Stimulated activated CD4-positive, alpha-beta T cell treated with anti-CD3 and anti-CD28 coated beads, Interleukin-15, amount 100 ng/mL, for 24 hours (primary cell): ENCODE measurements at regions not wholly inside any gene's neighbourhood (a gene's known extent, or its start where the extent isn't known, plus 50 kb on each side); places are given as distances from the start of the nearest gene placed in this dataset.
"Not testable (repeated sequence)": the region's sequence is repeated elsewhere in the genome, so short reads cannot be mapped to it uniquely, and the experiment has no call there.

Experiments used
- DNase-seq: peaks from one replicate; pipeline ENCODE4 v3.0.0-alpha.2; 2020

- no peak for DNase-seq
Observed at GRCh38 chr12:20000229-20000849, 368.0 kb upstream of the PDE3A start.

- DNase-seq: no peak
Observed at GRCh38 chr12:20003252-20003651, 365.1 kb upstream of the PDE3A start.

GRCh38 chr12:20004952-20005351, 363.4 kb upstream of the PDE3A start:
- DNase-seq: no peak

- no peak for DNase-seq
Observed at GRCh38 chr12:20006871-20007730, 361.2 kb upstream of the PDE3A start.

GRCh38 chr12:20009965-20010364, 358.4 kb upstream of the PDE3A start:
- not testable (repeated sequence) for DNase-seq

GRCh38 chr12:20011200-20011599, 357.1 kb upstream of the PDE3A start:
- DNase-seq: no peak

- no peak for DNase-seq
Observed at GRCh38 chr12:20017802-20018201, 350.5 kb upstream of the PDE3A start.

GRCh38 chr12:20018406-20018805, 349.9 kb upstream of the PDE3A start:
- no peak for DNase-seq

GRCh38 chr12:20024194-20024593, 344.1 kb upstream of the PDE3A start:
- DNase-seq: no peak

GRCh38 chr12:20028033-20028432, 340.3 kb upstream of the PDE3A start:
- no peak for DNase-seq

- no peak for DNase-seq
Observed at GRCh38 chr12:20030826-20031225, 337.5 kb upstream of the PDE3A start.

GRCh38 chr12:20039562-20039961, 328.8 kb upstream of the PDE3A start:
- no peak for DNase-seq

GRCh38 chr12:20040184-20040583, 328.2 kb upstream of the PDE3A start:
- no peak for DNase-seq

- DNase-seq: no peak
Observed at GRCh38 chr12:20040831-20041230, 327.5 kb upstream of the PDE3A start.

- DNase-seq: no peak
Observed at GRCh38 chr12:20044351-20044750, 324.0 kb upstream of the PDE3A start.

GRCh38 chr12:20044846-20045245, 323.5 kb upstream of the PDE3A start:
- DNase-seq: no peak

- DNase-seq: no peak
Observed at GRCh38 chr12:20047901-20048300, 320.4 kb upstream of the PDE3A start.

- DNase-seq: no peak
Observed at GRCh38 chr12:20050221-20050620, 318.1 kb upstream of the PDE3A start.

GRCh38 chr12:20053782-20054181, 314.6 kb upstream of the PDE3A start:
- no peak for DNase-seq

GRCh38 chr12:20055856-20056255, 312.5 kb upstream of the PDE3A start:
- no peak for DNase-seq

GRCh38 chr12:20057398-20057797, 310.9 kb upstream of the PDE3A start:
- DNase-seq: no peak

GRCh38 chr12:20063116-20063515, 305.2 kb upstream of the PDE3A start:
- no peak for DNase-seq

- DNase-seq: no peak
Observed at GRCh38 chr12:20077618-20078017, 290.7 kb upstream of the PDE3A start.

GRCh38 chr12:20089077-20089476, 279.3 kb upstream of the PDE3A start:
- no peak for DNase-seq
